Activated gamma-delta T cell (primary cell): ENCODE measurements at regions not wholly inside any gene's neighbourhood (a gene's known extent, or its start where the extent isn't known, plus 50 kb on each side); places are given as distances from the start of the nearest gene placed in this dataset.

Experiments
- DNase-seq: peaks from one replicate; lab custom pipeline; 2025; lab: John Stamatoyannopoulos, UW

DNA sequence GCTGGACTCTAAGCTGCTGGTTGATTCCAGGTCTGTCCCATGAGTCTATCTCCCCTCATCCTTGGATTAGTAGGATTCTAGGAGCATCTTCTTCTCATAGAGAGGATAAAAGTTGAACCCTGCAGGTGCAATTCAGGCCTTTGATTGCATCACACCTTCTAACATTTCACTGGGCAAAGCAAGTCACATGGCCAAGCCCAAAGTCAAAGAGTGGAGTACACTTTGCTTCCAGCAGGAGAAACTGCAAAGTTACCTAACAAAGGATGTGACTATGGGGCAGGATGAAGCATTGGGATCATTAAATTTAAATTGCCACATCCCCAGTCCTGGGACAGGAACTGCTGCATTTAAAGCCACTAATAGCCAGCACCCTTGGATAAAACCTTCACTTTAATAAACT, 51.0 kb upstream of the EGFLAM start:
- no peak for DNase-seq

DNA sequence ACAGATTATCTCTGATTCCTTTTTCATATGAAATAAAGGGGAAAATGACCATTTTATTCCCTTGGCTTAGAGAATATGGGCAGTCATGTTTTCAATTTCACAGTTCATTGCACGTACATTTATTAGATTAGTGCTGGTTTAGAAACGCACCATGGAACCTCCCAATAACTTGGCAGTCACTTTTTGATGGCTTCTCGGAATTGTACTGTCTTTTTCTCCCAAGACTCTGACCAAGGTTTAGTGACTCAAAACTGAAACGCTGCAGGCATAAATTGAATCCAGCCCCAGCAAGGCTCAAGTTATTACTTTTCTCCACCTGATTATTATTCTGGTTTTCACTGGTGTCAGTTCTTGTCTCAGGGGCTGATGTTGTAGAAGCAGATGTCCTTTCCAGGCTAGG, 55.6 kb upstream of the EGFLAM start:
- DNase-seq = no peak

DNA sequence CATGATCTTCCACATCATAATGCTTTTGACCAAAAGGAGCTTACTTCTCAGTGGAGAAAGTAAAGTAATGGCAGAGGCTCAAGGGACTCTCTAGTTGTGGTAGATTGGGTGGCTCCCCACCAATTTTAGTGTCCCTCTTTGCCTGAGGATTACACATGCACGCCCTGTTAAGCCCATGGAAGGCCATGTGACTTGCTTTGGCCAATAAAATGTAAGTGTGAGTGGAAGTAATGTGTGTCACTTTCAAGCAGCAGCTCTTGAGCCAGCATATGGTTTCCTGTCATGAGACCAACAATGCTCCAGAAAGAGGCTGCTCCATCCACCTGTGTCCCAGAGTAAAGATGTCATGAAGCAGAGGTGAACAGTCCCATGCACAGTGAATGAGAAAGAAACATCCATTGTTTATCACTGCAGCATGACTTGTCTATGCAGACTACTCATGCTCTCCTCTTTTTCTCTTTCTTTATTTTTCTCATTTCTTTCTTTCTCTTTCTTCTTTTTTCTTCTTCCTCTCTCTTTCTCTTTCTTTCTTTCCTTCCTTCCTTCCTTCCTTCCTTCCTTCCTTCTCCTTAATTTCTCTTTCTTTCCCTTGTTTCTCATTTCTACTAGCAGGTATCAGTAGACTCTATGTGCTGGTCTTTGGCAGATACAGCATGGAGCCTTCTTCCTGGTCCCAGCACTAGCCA, 57.3 kb upstream of the EGFLAM start:
- no peak for DNase-seq

DNA sequence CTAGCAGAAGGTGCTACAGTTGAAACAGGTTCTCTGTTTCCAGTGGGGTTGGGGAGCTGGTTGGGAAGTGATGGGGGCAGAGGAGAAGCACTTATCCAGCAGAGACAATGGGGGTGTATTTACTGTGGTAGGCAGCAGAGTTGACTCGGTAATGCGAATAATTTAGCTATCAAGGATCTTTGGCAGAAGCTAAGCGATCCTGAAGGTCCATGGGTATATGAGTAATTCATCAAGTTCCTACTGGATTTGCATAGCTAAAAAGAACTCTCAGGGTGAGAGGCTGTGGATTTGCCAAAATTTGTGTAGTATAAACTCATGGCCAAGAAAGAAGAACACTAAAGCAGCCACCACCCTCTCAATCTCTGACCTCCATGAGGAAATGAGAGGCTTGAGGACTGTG, 61.2 kb upstream of the EGFLAM start:
- no peak for DNase-seq

DNA sequence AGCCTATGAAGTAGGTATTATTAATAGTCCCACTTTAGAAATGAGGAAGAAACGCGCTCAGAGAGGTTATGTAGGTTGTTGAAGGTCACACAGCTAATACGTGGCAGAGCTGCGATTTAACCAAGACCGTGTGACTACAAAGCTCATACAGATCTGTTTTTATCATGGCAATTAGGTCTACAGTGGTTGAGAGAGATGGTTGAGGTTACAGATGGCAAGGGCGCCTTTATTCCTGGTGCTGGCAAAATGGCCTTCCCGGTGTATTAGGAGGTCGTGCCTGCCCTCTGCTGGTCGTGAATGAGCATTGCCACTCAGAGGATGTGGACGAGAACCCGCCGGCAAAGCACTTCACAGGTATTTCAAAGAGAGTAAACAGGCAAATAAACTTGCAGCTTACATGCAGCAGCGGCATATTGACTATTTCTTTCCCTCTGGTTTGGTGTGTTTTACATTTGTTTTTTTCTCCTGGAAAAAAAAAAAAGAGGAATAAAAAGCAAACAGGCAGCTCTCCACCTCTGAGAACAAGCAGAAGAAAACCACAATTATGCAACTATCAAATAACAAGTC, 65.3 kb upstream of the EGFLAM start:
- DNase-seq = no peak

DNA sequence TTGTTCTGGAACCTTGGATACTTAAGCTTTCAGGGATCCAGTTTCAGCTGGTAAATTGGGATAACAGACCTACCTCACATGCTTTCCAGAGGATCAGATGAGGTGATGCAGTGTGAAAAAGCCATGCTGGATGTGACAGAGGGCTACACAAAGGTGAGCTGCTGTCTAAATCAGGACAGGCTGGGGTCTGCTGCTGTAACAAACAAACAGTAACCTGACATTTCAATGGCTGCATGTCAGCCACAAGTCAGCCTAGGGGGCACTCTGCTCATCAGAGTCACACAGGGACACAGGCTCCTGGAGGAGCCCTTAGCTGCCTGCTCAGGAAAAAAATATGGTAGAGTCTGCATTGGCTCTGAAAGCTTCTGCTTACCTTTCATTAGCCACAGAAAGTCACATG, 66.7 kb upstream of the EGFLAM start:
- DNase-seq = no peak

DNA sequence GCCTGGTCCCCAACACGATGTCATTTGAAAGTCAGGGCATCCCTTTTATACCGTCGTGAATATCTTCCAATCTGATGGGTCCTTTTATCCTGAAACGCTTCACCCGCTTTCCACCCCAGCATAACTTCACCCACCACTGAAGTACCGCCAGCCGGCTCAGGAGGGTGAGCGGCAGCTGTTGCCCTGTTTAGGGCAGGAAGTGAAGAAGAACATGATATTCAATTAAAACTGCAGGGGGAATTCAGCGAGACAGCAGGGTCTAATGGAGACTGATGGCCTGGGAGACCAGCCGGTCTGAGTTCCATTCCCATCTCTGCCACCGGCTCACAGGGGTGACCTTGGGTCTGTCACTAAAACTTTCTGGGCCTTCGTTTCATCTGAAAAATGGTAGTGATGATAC, 68.2 kb upstream of the EGFLAM start:
- no peak for DNase-seq

DNA sequence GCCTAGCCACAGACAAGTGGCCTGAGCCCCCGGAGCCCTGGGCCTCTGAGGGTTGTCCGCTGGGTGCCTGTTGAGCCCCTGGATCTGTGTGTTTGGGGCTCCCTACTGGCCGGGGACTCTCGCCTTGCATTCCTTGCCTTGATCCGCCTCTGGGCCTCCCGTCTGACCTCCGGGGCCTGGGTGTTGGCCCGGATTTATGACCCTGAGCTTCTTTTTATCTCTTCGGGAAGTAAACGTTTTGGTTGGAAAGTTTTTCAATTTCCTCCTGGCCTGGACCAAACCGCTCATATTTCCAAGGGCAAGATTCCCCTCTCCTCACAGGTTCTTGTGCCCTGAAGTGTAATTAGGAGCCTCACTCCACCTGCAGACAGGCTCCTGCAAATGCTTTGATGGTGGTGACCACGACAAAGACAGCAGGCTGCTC, 69.3 kb upstream of the EGFLAM start:
- DNase-seq = no peak

DNA sequence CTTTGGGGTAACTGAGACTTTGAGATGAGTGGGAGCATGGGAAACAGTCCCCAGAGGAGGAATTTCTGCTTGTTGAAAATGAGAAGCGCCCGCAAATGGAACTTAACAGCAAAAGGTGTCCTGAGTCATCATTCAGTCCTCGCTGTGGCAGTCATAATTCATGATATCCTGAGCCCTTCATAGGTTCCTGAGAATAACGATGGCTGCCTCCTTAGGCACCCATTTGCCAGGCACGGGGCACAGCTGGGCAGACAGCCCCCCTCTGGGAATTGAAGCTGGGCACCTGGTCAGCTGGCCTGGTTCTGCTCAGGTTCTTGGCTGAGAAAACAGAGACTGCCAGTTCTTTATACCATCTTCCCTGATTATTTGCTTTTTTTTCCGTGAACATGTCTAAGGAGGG, 69.8 kb upstream of the EGFLAM start:
- no peak for DNase-seq

DNA sequence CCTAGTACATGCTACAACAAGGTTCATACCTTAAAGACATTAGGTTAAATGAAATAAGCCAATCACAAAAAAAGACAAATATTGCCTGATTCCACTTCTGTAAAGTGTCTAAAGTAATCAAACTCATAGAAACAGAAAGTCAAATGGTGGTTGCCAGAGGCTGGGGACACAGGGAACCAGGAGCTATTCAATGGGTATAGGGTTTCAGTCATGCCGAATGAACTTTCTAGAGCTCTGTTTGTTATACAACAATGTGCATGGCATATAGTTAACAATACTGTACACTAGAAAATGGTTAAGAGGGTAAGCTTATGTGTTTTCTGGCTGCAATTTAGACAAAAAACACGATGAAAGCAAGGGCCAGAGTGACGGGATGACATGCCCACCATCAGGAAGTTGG, 70.8 kb upstream of the EGFLAM start:
- no peak for DNase-seq

DNA sequence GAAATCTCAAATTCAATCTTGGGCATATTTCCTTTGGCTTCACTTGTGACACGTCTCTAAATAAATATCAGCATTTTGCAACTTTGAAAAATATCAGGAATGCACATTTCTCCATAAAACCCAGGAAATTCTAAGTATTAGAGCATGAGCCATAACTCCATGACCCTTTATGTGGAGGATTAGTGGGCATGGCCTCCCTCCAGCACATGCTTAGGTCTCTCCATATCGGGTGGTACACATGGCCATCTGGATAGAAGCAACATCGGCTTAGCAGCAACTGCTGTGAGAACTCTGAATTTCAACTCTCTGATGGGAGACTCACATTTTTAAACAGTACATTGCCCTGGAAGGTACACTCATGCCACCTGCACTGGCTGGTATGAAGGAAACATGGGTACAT, 73.7 kb upstream of the EGFLAM start:
- no peak for DNase-seq

DNA sequence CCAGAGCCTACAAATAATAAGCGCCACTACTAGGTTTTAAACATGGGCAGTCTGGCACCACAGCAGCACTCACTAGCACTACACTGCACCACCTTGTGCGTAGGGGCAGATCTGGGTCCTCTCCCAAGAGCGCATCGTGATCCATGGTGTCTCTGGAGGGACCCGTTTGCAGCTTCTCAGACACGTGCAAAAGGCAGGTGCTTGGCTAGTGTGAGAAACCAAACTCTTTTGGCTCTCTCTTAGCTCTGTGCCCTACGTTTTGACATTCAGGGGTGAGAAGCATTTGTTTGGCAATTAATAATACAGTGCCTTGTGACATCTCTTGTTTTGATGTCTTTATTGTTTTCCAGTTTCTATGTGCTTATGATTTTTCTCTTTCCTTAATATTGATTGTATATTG, 75.4 kb upstream of the EGFLAM start:
- no peak for DNase-seq

DNA sequence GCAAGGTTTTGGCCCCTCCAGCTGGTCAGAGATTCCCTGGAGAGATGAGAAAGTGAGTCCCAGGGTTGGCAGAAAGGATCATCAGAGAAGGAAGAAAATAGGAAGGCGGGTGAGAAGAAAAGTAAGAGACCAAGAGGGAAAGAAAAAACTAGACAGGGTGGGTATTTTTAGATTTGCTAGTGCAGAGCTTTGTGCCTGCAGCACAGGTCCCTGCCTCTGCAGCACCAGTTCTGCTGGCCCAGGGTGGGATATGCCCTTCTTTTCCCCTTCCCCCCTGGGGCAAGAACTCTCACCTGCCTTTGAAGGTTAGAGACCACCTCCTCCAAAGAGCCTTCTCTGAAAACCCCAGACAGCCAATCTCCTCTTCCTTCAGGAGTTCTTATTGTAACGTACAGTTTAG, 90.3 kb upstream of the EGFLAM start:
- DNase-seq = no peak

DNA sequence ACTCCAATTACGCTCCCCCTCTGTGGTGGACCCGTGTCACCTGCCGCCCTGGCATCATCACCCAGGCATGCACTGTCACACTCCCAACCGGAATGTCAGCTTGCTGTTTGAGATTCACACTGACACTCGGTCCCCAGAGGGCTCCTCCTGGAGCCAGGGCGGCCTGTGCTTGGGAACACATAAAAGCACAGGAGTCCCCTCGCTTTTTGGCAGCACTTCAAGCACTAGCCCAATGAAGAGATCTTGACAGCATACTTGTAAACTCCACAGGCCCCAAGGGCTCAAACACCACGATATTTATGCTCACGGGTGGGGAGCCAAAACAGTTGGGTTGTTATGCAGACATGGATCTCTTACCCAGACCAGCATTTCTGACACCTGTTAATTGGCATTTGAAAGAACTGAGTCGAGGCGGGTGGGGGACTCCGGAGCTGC, 90.8 kb upstream of the EGFLAM start:
- DNase-seq = no peak

DNA sequence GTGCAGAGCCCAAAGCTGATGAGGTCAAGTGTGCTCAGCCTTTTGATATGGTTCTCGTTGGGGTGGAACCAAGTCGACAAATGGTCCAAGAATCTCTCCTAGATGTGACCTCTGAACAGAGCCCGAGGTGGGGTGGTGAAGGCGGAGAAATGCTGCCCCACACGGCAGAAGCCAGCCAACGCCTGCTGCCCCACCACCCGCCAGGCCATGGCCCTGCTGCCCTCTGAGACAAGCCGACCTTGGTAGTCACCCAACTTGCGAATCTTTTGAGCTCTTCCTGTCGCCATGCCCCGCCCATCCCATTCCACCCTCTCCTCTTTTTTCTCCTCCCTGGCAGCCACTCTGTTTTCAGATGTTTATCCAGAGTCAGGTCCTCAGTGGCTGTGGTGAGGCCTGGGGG, 91.5 kb upstream of the EGFLAM start:
- DNase-seq = no peak

DNA sequence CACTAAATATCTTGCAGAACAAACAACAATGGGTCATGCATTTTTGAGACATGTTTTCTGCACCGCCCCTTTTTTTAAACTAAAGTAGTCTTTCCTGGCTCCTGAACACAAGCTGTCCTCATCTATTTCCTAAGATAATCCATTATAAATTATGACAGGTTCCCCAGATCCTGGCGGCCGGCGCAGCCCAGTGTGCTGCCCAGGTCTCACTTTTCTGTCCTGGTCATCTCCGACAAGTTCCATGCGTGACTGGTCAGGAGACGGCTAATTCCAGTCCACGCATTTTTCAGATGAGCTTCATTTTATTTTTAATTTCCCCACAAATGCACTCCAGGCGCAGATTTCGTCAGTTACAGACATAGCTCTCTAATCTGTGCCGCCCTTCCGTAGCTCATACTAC, 92.9 kb upstream of the EGFLAM start:
- DNase-seq = no peak

DNA sequence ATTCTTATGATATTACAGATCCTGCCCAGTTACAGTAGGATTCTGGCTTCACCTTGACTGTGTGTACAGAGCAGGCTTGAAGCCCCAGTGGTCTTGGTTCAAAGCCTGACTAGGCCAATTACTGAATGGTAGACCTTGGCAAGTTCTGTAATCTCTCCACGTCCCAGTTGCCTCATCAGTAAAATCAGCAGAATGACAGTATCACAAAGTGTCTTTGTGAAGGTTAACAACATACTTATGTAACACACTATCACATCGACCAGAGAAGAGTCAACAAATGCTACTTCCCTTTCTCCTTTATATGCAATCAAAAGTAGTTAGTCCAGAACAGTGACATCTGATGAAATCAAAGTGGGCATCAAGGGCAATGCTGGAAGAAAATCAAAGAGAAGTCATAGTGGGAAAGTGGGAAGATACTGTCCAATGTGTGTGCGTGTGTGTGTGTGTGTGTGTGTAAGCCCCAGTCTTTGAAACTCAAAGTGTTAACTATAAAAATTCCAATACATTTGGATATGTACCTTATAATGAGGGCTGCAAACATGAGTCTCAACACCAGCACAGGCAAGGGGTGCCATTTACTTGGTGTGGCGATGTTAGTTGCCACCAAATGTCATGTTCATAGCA, 93.5 kb upstream of the EGFLAM start:
- no peak for DNase-seq

DNA sequence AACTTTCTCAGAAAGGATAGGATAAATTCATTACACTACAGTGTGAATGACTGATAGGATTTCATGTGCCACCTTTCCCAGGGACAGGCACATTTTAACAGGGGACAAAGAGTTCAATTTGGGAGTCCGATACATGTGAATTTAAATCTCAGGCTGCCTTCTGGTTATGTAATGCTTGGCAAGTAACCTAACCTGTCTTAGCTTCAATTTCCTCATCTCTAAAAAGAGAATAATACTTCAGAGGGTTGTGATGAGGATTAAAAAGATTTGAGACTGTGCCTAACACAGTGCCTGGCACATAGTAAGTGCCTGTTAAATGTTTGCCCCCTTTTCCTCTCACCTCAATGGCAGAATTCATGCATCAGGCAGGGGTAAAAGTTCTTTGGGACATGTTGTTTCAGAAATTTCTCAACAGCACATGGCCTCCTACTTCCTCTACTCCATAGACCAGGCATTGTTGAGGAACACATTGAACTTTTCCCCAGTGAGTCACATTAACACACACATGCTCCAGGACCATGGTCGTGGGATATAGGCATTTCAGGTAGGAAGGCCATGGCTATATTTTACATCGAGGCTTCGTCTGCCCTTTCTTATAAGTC, 94.6 kb upstream of the EGFLAM start:
- no peak for DNase-seq

DNA sequence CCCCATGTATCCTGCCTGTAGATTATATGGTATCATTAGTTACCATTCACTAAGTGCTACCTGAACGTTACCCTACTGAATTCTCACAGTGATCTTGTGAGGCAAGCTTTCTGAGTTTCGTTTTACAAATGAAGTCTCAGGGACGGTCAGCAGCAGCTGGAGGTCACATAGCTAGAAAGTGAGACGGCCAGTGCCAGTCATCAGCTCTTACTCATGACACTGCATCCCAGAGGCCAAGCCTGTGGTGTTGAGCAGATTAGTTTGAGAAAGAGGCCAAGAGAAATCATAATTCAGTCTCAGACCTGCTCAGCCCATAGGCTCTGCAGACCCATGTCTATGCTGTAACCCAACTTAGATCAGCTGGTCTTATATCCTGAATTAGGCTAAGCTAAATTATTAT, 95.7 kb upstream of the EGFLAM start:
- DNase-seq = no peak

DNA sequence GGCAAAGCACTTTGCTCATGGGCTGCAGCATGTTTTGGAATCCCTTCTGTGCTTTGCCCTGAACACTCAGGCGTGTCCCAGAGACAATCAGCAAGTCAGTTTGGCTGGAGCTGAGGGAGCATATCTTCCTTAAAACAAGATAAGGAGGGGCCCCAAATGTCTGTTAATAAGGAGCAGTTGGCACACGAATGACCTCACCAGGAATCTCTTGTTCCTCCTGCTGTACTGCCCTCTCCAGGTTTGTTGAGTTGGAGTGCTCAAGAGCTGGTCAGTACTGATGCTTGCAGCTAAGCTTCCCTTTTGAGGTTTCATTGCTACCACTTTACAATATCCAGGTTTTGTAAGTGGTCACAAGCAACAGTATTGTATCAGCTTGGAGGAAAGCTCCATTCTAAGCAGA, 101.3 kb upstream of the EGFLAM start:
- no peak for DNase-seq

DNA sequence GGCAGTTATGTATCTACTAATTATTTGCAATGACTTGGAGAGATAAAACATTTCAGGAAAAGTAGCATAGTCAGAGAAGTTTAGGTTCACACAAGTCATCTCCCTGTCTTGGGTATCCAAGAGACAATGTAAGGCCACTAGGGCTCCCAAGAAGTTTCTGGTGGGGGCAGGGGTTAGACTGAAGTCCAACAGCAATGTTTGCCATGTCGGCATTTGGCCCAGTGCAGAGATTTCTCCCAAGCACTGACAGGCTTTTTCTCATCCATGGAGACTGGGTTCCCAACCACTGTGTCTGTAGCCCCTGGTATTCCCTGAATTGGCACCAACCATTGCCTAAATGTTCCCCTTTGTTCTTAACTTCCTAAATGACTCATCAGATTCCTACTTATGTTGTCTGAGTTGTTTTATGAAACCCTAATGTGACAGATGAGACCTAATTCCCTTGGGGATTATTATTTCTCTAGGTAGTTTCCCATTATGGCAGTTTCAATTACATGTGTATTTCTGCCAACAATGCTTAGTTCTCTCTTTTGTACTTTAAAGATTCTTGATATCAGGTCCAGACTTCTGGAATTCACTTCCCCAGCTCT, 103.6 kb upstream of the EGFLAM start:
- no peak for DNase-seq

DNA sequence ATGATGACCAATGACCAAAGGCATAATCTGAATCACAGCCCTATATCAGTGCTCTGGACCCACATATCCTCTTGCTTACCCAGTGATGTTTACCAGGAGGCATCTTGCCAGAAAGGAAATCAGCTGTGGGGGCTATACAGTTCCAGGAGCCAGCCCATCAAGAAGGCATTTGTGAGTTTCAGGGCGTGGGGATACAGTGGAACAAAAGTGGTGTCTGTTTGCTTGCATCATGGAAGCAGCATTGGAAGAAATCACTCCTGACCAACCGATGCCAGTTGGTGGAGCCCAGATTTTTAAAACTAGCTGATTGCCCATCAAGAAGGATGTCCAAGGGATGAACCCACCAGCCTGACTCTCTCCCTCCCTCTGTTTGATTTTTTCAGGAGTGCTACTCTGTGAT, 106.5 kb upstream of the EGFLAM start:
- DNase-seq = no peak

DNA sequence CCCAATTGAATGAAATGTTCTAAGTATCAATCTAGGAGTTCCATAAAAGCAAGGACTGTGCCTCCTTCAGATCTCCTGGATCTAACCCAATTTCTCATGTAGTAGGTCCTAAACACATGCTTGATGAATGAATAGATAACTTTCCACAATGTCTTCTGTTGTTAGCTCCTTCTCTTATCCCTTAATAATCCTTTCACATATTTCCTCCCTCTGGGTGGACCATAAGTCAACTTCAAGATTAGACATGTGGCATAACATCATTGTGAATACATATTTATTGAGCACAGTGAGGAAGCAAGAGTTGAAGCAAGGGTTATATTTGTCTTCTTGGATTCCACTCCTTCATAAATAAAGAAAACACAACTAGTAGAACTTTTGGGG, 108.6 kb upstream of the EGFLAM start:
- no peak for DNase-seq
